ENCODE measurements at regions not wholly inside any gene's neighbourhood (a gene's known extent, or its start where the extent isn't known, plus 50 kb on each side); places are given as distances from the start of the nearest gene placed in this dataset.

DNA sequence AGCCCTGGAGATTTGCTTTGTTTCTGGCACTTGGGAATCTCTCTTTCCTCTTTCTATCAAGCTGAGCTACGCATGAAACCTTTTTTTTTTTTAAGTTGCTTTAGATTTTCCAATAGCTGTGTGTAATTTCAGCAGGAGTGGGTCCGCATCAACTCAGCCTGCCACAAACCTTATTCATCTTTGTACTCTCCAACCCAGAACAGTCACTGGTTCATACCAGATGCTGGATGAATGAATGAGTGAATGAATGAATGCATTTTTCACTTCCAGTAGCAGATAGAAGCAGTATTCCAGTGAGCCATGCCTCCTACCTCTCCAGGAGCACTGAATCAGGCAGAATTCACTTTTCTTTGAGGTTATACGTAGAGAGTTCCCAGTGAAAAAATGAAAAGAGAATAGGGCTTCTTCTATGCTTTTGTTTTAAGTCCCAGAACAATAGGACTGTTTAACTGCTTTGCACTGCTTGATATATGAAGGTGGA, 221.1 kb downstream of the TM9SF2 start (continued):
- TF ChIP-seq, protein P1, sequence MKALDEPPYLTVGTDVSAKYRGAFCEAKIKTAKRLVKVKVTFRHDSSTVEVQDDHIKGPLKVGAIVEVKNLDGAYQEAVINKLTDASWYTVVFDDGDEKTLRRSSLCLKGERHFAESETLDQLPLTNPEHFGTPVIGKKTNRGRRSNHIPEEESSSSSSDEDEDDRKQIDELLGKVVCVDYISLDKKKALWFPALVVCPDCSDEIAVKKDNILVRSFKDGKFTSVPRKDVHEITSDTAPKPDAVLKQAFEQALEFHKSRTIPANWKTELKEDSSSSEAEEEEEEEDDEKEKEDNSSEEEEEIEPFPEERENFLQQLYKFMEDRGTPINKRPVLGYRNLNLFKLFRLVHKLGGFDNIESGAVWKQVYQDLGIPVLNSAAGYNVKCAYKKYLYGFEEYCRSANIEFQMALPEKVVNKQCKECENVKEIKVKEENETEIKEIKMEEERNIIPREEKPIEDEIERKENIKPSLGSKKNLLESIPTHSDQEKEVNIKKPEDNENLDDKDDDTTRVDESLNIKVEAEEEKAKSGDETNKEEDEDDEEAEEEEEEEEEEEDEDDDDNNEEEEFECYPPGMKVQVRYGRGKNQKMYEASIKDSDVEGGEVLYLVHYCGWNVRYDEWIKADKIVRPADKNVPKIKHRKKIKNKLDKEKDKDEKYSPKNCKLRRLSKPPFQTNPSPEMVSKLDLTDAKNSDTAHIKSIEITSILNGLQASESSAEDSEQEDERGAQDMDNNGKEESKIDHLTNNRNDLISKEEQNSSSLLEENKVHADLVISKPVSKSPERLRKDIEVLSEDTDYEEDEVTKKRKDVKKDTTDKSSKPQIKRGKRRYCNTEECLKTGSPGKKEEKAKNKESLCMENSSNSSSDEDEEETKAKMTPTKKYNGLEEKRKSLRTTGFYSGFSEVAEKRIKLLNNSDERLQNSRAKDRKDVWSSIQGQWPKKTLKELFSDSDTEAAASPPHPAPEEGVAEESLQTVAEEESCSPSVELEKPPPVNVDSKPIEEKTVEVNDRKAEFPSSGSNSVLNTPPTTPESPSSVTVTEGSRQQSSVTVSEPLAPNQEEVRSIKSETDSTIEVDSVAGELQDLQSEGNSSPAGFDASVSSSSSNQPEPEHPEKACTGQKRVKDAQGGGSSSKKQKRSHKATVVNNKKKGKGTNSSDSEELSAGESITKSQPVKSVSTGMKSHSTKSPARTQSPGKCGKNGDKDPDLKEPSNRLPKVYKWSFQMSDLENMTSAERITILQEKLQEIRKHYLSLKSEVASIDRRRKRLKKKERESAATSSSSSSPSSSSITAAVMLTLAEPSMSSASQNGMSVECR (CRISPR knock-in tag; IDR thresholded peaks at IDR 0.05; ENCODE audit: borderline replicate concordance), result no peak
- TF ChIP-seq, protein P2, sequence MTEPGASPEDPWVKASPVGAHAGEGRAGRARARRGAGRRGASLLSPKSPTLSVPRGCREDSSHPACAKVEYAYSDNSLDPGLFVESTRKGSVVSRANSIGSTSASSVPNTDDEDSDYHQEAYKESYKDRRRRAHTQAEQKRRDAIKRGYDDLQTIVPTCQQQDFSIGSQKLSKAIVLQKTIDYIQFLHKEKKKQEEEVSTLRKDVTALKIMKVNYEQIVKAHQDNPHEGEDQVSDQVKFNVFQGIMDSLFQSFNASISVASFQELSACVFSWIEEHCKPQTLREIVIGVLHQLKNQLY (CRISPR knock-in tag; IDR thresholded peaks at IDR 0.05), result no peak
- TF ChIP-seq, protein P3, sequence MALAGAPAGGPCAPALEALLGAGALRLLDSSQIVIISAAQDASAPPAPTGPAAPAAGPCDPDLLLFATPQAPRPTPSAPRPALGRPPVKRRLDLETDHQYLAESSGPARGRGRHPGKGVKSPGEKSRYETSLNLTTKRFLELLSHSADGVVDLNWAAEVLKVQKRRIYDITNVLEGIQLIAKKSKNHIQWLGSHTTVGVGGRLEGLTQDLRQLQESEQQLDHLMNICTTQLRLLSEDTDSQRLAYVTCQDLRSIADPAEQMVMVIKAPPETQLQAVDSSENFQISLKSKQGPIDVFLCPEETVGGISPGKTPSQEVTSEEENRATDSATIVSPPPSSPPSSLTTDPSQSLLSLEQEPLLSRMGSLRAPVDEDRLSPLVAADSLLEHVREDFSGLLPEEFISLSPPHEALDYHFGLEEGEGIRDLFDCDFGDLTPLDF (CRISPR knock-in tag; IDR thresholded peaks at IDR 0.05), result no peak
- TF ChIP-seq NR3C1 (CRISPR knock-in tag; conservative IDR thresholded peaks at IDR 0.05; ENCODE audit: low read depth), result no peak

DNA sequence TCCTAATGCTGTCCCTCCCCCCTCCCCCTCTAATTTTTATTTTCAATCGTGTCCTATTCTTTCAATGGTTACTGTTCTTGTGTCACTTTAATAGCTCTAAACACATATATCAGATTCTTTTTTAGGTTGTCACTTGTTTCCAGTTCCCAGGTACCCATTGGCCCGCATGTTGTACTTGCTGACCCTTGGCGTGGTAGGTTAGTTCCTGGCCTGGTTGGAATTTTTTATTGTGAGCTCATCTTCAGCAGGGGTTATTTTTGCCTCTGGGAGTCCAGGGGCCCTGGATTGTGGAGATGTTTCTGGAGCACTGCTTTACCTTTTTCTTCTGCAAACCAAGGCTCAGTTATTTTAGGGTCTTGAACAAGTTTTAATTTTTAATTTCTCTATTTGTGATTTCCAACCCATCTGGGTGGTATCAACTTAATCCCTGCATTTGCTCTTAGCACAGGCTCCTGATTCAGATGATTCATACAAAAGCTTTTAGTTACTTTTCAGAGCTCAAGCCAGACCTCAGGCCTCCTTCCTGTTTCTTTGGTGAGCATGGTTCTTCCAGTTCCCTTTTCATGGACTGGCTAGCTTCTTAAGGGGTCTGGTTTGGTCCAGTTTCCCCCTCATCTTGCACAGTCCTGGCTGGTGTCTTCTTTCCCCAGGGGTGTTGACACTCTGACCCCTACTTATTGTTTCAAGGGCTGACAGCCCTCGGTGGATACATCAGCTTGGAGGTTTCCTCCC, 220.5 kb downstream of the TM9SF2 start:
- TF ChIP-seq, protein P4, sequence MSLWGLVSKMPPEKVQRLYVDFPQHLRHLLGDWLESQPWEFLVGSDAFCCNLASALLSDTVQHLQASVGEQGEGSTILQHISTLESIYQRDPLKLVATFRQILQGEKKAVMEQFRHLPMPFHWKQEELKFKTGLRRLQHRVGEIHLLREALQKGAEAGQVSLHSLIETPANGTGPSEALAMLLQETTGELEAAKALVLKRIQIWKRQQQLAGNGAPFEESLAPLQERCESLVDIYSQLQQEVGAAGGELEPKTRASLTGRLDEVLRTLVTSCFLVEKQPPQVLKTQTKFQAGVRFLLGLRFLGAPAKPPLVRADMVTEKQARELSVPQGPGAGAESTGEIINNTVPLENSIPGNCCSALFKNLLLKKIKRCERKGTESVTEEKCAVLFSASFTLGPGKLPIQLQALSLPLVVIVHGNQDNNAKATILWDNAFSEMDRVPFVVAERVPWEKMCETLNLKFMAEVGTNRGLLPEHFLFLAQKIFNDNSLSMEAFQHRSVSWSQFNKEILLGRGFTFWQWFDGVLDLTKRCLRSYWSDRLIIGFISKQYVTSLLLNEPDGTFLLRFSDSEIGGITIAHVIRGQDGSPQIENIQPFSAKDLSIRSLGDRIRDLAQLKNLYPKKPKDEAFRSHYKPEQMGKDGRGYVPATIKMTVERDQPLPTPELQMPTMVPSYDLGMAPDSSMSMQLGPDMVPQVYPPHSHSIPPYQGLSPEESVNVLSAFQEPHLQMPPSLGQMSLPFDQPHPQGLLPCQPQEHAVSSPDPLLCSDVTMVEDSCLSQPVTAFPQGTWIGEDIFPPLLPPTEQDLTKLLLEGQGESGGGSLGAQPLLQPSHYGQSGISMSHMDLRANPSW (CRISPR knock-in tag; conservative IDR thresholded peaks at IDR 0.05; ENCODE audit: low read depth), result no peak
- TF ChIP-seq GRHL2 (CRISPR knock-in tag; IDR thresholded peaks at IDR 0.05; ENCODE audit: insufficient replicate concordance, severe bottlenecking) (no peak), ZNF416 (CRISPR knock-in tag; IDR thresholded peaks at IDR 0.05) (no peak)
- TF ChIP-seq, protein P5, sequence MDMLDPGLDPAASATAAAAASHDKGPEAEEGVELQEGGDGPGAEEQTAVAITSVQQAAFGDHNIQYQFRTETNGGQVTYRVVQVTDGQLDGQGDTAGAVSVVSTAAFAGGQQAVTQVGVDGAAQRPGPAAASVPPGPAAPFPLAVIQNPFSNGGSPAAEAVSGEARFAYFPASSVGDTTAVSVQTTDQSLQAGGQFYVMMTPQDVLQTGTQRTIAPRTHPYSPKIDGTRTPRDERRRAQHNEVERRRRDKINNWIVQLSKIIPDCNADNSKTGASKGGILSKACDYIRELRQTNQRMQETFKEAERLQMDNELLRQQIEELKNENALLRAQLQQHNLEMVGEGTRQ (CRISPR knock-in tag; IDR thresholded peaks at IDR 0.05), result no peak
- TF ChIP-seq, protein P6, sequence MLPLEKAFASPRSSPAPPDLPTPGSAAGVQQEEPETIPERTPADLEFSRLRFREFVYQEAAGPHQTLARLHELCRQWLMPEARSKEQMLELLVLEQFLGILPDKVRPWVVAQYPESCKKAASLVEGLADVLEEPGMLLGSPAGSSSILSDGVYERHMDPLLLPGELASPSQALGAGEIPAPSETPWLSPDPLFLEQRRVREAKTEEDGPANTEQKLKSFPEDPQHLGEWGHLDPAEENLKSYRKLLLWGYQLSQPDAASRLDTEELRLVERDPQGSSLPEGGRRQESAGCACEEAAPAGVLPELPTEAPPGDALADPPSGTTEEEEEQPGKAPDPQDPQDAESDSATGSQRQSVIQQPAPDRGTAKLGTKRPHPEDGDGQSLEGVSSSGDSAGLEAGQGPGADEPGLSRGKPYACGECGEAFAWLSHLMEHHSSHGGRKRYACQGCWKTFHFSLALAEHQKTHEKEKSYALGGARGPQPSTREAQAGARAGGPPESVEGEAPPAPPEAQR (CRISPR knock-in tag; IDR thresholded peaks at IDR 0.05), result no peak
- TF ChIP-seq, protein P7, sequence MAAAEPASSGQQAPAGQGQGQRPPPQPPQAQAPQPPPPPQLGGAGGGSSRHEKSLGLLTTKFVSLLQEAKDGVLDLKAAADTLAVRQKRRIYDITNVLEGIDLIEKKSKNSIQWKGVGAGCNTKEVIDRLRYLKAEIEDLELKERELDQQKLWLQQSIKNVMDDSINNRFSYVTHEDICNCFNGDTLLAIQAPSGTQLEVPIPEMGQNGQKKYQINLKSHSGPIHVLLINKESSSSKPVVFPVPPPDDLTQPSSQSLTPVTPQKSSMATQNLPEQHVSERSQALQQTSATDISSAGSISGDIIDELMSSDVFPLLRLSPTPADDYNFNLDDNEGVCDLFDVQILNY (CRISPR knock-in tag; IDR thresholded peaks at IDR 0.05), result no peak
- ChIA-PET CTCF (interaction anchor here (0.7 to 1.2 kb wide), 2 partner anchors 28 to 66 kb away, joined by 3 read pairs; no protein-coding TSS in a partner anchor), POLR2A (interaction anchor here (0.6 to 0.8 kb wide), 3 partner anchors 10 to 232 kb away, joined by 4 to 6 read pairs (median 5); no protein-coding TSS in a partner anchor)
- H3K36me3 Mint-ChIP-seq, result no peaks in the 10 kb centered on the region
- no peaks in the 10 kb centered on the region for H3K27me3 Mint-ChIP-seq (ENCODE audit: low read depth)
- no peak for ATAC-seq
- no peaks in the 10 kb centered on the region for H3K9me3 Mint-ChIP-seq
- no peak for DNase-seq (ENCODE audit: low spot score)
- H3K4me3 Mint-ChIP-seq, result no peak overlapping the region
- peak overlapping the region; percentile 58 for H3K27ac Mint-ChIP-seq
- H3K4me1 Mint-ChIP-seq, result peaks cover 76% of the 10 kb centered on the region
